Smooth muscle cell (in vitro differentiated cells): ENCODE measurements at regions not wholly inside any gene's neighbourhood (a gene's known extent, or its start where the extent isn't known, plus 50 kb on each side); places are given as distances from the start of the nearest gene placed in this dataset.

Source experiments
- DNase-seq: peaks from one replicate; lab custom pipeline; 2025; ENCODE audit not compliant: unreplicated experiment; lab: John Stamatoyannopoulos, UW
- H2AFZ ChIP-seq: fragments of 200-600 bp; sonication (generic); 2 replicates; pipeline ENCODE4 v1.6.0; 2016; ENCODE audit warnings: antibody characterized with exemption, low read depth, mild to moderate bottlenecking
- H3F3A ChIP-seq: fragments of 200-600 bp; sonication (generic); 2 replicates; pipeline ENCODE4 v1.6.0; 2017; ENCODE audit warnings: antibody characterized with exemption, low read depth
- H3K27ac ChIP-seq: fragments of 200-600 bp; sonication (generic); 2 replicates; pipeline ENCODE4 v1.5.1; 2016; ENCODE audit warnings: low read depth, mild to moderate bottlenecking
- H3K27me3 ChIP-seq: fragments of 200-600 bp; sonication (generic); 2 replicates; pipeline ENCODE4 v1.6.1; 2016; ENCODE audit warnings: low read depth, mild to moderate bottlenecking
- H3K36me3 ChIP-seq: fragments of 200-600 bp; sonication (generic); 2 replicates; pipeline ENCODE4 v1.5.1; 2016; ENCODE audit warnings: low read depth
- H3K4me1 ChIP-seq: fragments of 200-600 bp; sonication (generic); 2 replicates; pipeline ENCODE4 v1.5.1; 2016; ENCODE audit warnings: low read depth
- H3K4me2 ChIP-seq: fragments of 200-600 bp; sonication (generic); 2 replicates; pipeline ENCODE4 v1.6.0; 2016; ENCODE audit warnings: mild to moderate bottlenecking
- H3K4me3 ChIP-seq: fragments of 200-600 bp; sonication (generic); 2 replicates; pipeline ENCODE4 v1.5.1; 2016; ENCODE audit warnings: mild to moderate bottlenecking
- H3K79me2 ChIP-seq: fragments of 200-600 bp; sonication (generic); 2 replicates; pipeline ENCODE4 v1.6.0; 2016; ENCODE audit warnings: low read depth, mild to moderate bottlenecking
- H3K9ac ChIP-seq: fragments of 200-600 bp; sonication (generic); 2 replicates; pipeline ENCODE4 v1.6.0; 2016; ENCODE audit warnings: low read depth
- H3K9me3 ChIP-seq: fragments of 200-600 bp; sonication (generic); replicated peaks from 2 replicates; pipeline ENCODE4 v1.5.1; 2016; ENCODE audit warnings: low read depth
- H4K20me1 ChIP-seq: fragments of 200-600 bp; sonication (generic); 2 replicates; pipeline ENCODE4 v1.6.0; 2016; ENCODE audit warnings: low read depth
- CTCF ChIP-seq: fragments of 200-600 bp; sonication (generic); IDR thresholded peaks from 2 replicates; pipeline ENCODE4 v1.5.1; 2017; ENCODE audit warnings: borderline replicate concordance, mild to moderate bottlenecking, antibody characterized with exemption; ENCODE audit not compliant: insufficient read depth, poor library complexity, severe bottlenecking
- WGBS: methylation state at CpG from one replicate; pipeline ENCODE4 v1.1.7; 2016; ENCODE audit warnings: low lambda C conversion rate; 5-methylcytosine and 5-hydroxymethylcytosine counted together

- Histone ChIP-seq H3K4me3 (no peak overlapping the region), H3K4me2 (no peak overlapping the region), H4K20me1 (no peaks in the 10 kb centered on the region), H2AFZ (no peak overlapping the region), H3K9me3 (no peaks in the 10 kb centered on the region), H3K27me3 (no peaks in the 10 kb centered on the region), H3K36me3 (no peaks in the 10 kb centered on the region), H3F3A (no peaks in the 10 kb centered on the region), H3K4me1 (no peaks in the 10 kb centered on the region), H3K9ac (no peak overlapping the region), H3K79me2 (no peaks in the 10 kb centered on the region), H3K27ac (no peak overlapping the region)
- DNase-seq: no peak
- 73% methylated on average over 3 of the region's 3 CpGs for WGBS
- no peak for TF ChIP-seq CTCF
These were observed 208.3 kb upstream of the PCDH9 start for GRCh38 chr13:67438465-67438864.

DNA sequence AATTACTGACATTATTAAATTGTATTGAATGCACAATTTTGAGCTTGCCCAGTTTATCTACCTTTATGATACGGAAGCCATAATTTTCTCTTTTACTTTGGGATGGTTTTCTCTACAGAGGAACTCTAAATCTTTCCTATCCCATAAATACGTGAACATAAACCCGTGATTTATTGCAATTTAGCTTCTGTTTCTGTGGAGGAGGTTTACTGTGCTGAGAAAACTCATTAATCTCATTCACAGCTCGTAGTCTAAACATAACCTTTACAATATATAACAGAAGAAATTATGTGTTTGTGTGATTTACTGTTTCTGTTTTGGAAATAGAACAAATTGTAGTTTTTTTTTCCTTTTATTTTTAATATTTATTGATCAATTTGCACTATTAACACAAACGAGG is 207.1 kb upstream of the PCDH9 start:
- no peak for TF ChIP-seq CTCF
- no peak overlapping the region for H3K4me3 ChIP-seq
- 81% methylated on average over 5 of the region's 5 CpGs for WGBS
- no peaks in the 10 kb centered on the region for H3K27me3 ChIP-seq
- no peaks in the 10 kb centered on the region for H3K4me1 ChIP-seq
- H4K20me1 ChIP-seq: no peaks in the 10 kb centered on the region
- no peak overlapping the region for H3K27ac ChIP-seq
- H3F3A ChIP-seq: no peaks in the 10 kb centered on the region
- DNase-seq: no peak
- H3K4me2 ChIP-seq: no peak overlapping the region
- H2AFZ ChIP-seq: no peak overlapping the region
- no peaks in the 10 kb centered on the region for H3K79me2 ChIP-seq
- no peak overlapping the region for H3K9ac ChIP-seq
- H3K9me3 ChIP-seq: no peaks in the 10 kb centered on the region
- no peaks in the 10 kb centered on the region for H3K36me3 ChIP-seq

DNA sequence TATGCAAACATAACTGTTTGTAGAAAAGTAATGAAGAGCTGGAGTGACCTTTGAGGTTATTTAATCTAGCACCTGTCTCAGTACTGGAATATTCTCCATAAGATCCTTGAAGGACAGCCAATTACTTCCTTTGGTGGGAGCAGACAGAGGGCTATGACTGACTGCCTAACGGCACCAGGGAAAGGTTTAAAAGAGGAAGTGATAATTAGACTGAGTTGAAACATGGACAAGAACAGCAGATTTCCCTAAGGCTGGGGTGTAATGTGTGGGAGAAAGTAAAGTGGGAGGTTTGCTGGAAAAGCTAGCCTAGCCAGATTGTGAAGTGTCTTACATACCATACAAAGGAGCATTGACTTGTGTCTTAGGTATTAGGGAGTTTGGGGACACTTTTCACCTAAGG is 191.3 kb upstream of the PCDH9 start:
- WGBS: 52% methylated on average over 1 of the region's 1 CpG
- Histone ChIP-seq H3F3A (no peaks in the 10 kb centered on the region), H3K27me3 (no peaks in the 10 kb centered on the region), H3K4me2 (no peak overlapping the region), H3K9me3 (no peaks in the 10 kb centered on the region), H3K4me3 (no peak overlapping the region), H3K27ac (no peak overlapping the region), H3K9ac (no peak overlapping the region), H2AFZ (no peak overlapping the region), H3K79me2 (no peaks in the 10 kb centered on the region), H3K36me3 (no peaks in the 10 kb centered on the region), H4K20me1 (no peaks in the 10 kb centered on the region), H3K4me1 (no peaks in the 10 kb centered on the region)
- no peak for TF ChIP-seq CTCF
- DNase-seq: no peak

DNA sequence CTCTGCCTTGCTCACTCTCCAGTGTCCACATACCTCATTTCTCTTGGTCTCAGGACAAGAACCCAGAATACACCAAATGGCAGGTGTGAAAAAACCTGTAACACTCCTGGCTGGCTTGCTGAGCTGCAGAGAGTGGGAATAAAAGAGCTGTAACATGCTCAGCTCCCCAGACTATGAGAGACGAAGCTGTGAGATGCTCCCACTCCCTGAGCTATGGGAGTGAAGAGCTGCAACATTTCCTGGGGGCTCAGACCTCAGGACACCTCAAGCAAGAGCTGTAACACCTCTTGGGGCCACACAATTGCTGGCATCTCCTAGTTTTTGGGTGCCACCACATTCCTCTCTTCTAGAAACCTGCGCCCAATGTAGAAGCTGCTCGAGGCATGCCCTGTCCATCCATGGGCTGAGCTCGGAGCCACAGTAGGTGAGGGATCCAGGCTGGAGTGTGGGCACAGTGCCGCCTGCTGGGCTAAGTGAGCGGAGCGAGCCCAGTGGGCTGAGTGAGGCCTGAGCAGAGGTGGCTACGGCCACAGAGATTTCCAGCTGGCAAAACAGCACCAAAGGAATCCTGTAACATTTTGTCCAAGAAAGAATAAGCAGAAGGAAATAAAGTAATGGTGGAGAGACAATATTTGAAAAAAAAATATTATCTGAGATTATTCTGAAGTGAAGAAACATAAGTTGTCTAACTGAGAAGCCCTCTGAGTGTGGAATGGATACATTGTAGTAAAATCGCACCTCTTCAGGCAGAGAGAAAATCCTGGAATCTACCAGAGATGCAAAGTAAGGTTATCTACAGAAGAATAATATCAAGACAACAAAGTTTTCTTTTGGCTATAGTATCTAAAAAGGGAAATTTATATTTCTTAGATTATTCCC is 186.2 kb upstream of the PCDH9 start:
- peak; percentile 47 for TF ChIP-seq CTCF
- no peaks in the 10 kb centered on the region for H3F3A ChIP-seq
- H3K4me1 ChIP-seq: no peaks in the 10 kb centered on the region
- no peaks in the 10 kb centered on the region for H3K27me3 ChIP-seq
- H3K4me3 ChIP-seq: no peak overlapping the region
- no peak overlapping the region for H3K27ac ChIP-seq
- H3K4me2 ChIP-seq: no peak overlapping the region
- H3K36me3 ChIP-seq: no peaks in the 10 kb centered on the region
- H4K20me1 ChIP-seq: no peaks in the 10 kb centered on the region
- peak overlapping the region; percentile 36 for H2AFZ ChIP-seq
- H3K79me2 ChIP-seq: no peaks in the 10 kb centered on the region
- no peaks in the 10 kb centered on the region for H3K9me3 ChIP-seq
- H3K9ac ChIP-seq: no peak overlapping the region
- DNase-seq: no peak
- WGBS: 50% methylated on average over 9 of the region's 9 CpGs
